RWPE1 (cell line): ENCODE measurements at regions not wholly inside any gene's neighbourhood (a gene's known extent, or its start where the extent isn't known, plus 50 kb on each side); places are given as distances from the start of the nearest gene placed in this dataset.

ENCODE experiments used
- CTCF ChIA-PET: fragments of 350-600 bp; sonication (Branson Sonifier 250); formaldehyde crosslinking; extraction: SDS; loops from one replicate; lab custom pipeline; 2021; lab: Yijun Ruan, JAX
- POLR2A ChIA-PET: fragments of 400-600 bp; formaldehyde crosslinking; extraction: SDS; loops from one replicate; lab custom pipeline; 2020; ENCODE audit warnings: antibody characterized with exemption; ENCODE audit not compliant: low non-redundant PET; lab: Yijun Ruan, JAX
- DNase-seq: peaks from one replicate; pipeline ENCODE4 v3.0.0; 2012; ENCODE audit warnings: low spot score
- H3K27ac ChIP-seq: fragments of 450-650 bp; 2 replicates; pipeline ENCODE4 v1.5.1; 2017
- CTCF ChIP-seq: fragments of 450-650 bp; conservative IDR thresholded peaks from 2 replicates; pipeline ENCODE4 v1.5.1; 2017; ENCODE audit warnings: low read depth, mild to moderate bottlenecking

GRCh38 chr11:20227631-20228030 lies 67.4 kb upstream of the DBX1 start:
- TF ChIP-seq CTCF = no peak
- no peak overlapping the region for H3K27ac ChIP-seq
- CTCF ChIA-PET = interaction anchor here (0.6 kb wide), 1 partner anchor 1029 kb away, joined by 3 read pairs; no protein-coding TSS in a partner anchor
- POLR2A ChIA-PET = no interaction called here
- no peak for DNase-seq

- H3K27ac ChIP-seq = no peak overlapping the region
- no peak for DNase-seq
- ChIA-PET POLR2A (no interaction called here), CTCF (interaction anchor here (0.6 kb wide), 1 partner anchor 12 kb away, joined by 3 read pairs; no protein-coding TSS in a partner anchor)
- TF ChIP-seq CTCF = no peak
Observed at GRCh38 chr11:20226933-20227332, 66.7 kb upstream of the DBX1 start.

GRCh38 chr11:20221566-20221965 lies 61.3 kb upstream of the DBX1 start:
- no peak for TF ChIP-seq CTCF
- no peak for DNase-seq
- CTCF ChIA-PET = no interaction called here

GRCh38 chr11:20213790-20214189 lies 53.5 kb upstream of the DBX1 start:
- no peak for DNase-seq
- CTCF ChIA-PET = no interaction called here
- POLR2A ChIA-PET = no interaction called here
- TF ChIP-seq CTCF = no peak
- H3K27ac ChIP-seq = no peak overlapping the region

More at GRCh38 chr11:20221566-20221965, 61.3 kb upstream of the DBX1 start:
- POLR2A ChIA-PET = no interaction called here
- H3K27ac ChIP-seq = no peak overlapping the region

GRCh38 chr11:20211691-20212090 lies 51.4 kb upstream of the DBX1 start:
- no peak for DNase-seq
- H3K27ac ChIP-seq = no peak overlapping the region
- ChIA-PET POLR2A (interaction anchor here (0.6 kb wide), 1 partner anchor 630 kb away, joined by 5 read pairs; no protein-coding TSS in a partner anchor), CTCF (interaction anchor here (0.6 kb wide), 1 partner anchor 294 kb away, joined by 3 read pairs; no protein-coding TSS in a partner anchor)
- TF ChIP-seq CTCF = no peak
